Calu3 (cell line): ENCODE measurements at regions not wholly inside any gene's neighbourhood (a gene's known extent, or its start where the extent isn't known, plus 50 kb on each side); places are given as distances from the start of the nearest gene placed in this dataset.

ENCODE experiments used
- BruUV-seq: library from RNA; stranded (reverse); fragments of 400-500 nt; replicated peaks from 2 replicates; lab custom pipeline; 2021; lab: Mats Ljungman, UMichigan
- CTCF ChIA-PET: fragments of 300-600 bp; sonication (Branson Sonifier 250); formaldehyde crosslinking; loops from one replicate; lab custom pipeline; 2022; ENCODE audit warnings: antibody characterized with exemption; lab: Charles Lee
- DNase-seq: peaks from one replicate; pipeline ENCODE4 v3.0.0; 2022
- H3K27ac Mint-ChIP-seq: one replicate; pipeline ENCODE4 v1.8.0; 2022; ENCODE audit warnings: mixed read lengths; ENCODE audit not compliant: unreplicated experiment
- H3K27me3 Mint-ChIP-seq: one replicate; pipeline ENCODE4 v1.8.0; 2022; ENCODE audit warnings: mixed read lengths; ENCODE audit not compliant: unreplicated experiment
- H3K36me3 Mint-ChIP-seq: one replicate; pipeline ENCODE4 v1.8.0; 2022; ENCODE audit warnings: mild to moderate bottlenecking, moderate library complexity, mixed read lengths; ENCODE audit not compliant: insufficient read depth, unreplicated experiment
- H3K4me1 Mint-ChIP-seq: one replicate; pipeline ENCODE4 v1.8.0; 2022; ENCODE audit warnings: mild to moderate bottlenecking, low read depth, mixed read lengths; ENCODE audit not compliant: unreplicated experiment
- H3K4me3 Mint-ChIP-seq: one replicate; pipeline ENCODE4 v1.8.0; 2022; ENCODE audit warnings: mild to moderate bottlenecking, low read depth, moderate library complexity, mixed read lengths; ENCODE audit not compliant: unreplicated experiment
- H3K9me3 Mint-ChIP-seq: one replicate; pipeline ENCODE4 v1.8.0; 2022; ENCODE audit warnings: low read depth, mixed read lengths; ENCODE audit not compliant: unreplicated experiment
- intact Hi-C: fragments of 100-400 bp; cut with micrococcal nuclease; formaldehyde crosslinking; loops from one replicate; pipeline ENCODE4 v1.10.0; 2022; ENCODE audit not compliant: unreplicated experiment
- TF ChIP-seq, protein P1 (sequence below): fragments of 200-600 bp; IDR thresholded peaks from one replicate; pipeline ENCODE4 v1.8.0; 2022; ENCODE audit warnings: antibody characterized with exemption; ENCODE audit not compliant: unreplicated experiment

GRCh38 chr18:28789502-28789901 lies 612.6 kb upstream of the CDH2 start:
- CTCF ChIA-PET = no interaction called here
- intact Hi-C loops = no loop called here
- Mint-ChIP-seq H3K4me1 (peaks cover 58% of the 10 kb centered on the region), H3K4me3 (peak overlapping the region; percentile 49), H3K36me3 (no peaks in the 10 kb centered on the region), H3K27me3 (no peaks in the 10 kb centered on the region), H3K9me3 (no peaks in the 10 kb centered on the region), H3K27ac (peak overlapping the region; percentile 79)
- no peak for DNase-seq
- BruUV-seq = no TSS peak
- TF ChIP-seq, protein P1, sequence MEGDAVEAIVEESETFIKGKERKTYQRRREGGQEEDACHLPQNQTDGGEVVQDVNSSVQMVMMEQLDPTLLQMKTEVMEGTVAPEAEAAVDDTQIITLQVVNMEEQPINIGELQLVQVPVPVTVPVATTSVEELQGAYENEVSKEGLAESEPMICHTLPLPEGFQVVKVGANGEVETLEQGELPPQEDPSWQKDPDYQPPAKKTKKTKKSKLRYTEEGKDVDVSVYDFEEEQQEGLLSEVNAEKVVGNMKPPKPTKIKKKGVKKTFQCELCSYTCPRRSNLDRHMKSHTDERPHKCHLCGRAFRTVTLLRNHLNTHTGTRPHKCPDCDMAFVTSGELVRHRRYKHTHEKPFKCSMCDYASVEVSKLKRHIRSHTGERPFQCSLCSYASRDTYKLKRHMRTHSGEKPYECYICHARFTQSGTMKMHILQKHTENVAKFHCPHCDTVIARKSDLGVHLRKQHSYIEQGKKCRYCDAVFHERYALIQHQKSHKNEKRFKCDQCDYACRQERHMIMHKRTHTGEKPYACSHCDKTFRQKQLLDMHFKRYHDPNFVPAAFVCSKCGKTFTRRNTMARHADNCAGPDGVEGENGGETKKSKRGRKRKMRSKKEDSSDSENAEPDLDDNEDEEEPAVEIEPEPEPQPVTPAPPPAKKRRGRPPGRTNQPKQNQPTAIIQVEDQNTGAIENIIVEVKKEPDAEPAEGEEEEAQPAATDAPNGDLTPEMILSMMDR = no peak

DNA sequence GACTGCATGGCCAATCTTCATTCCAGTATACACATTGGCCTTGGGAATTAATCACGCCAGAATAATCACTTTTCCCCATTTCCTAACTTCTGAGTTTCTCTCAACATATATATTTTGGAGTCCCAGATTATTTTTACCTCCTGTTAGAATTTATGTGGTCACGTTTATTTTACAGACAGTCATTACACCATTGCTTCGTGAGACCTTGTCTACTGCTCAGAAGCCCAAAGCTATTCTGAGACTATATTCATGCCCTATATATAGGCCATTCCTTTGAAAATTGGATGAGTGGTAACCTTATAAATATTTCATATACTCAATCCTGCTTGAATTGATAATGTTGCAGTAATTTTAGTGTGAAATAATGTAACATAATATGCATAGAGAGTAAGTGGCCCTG lies 610.0 kb upstream of the CDH2 start:
- Mint-ChIP-seq H3K36me3 (no peaks in the 10 kb centered on the region), H3K27me3 (no peaks in the 10 kb centered on the region), H3K9me3 (no peaks in the 10 kb centered on the region), H3K4me1 (peaks cover 33% of the 10 kb centered on the region), H3K4me3 (no peak overlapping the region), H3K27ac (no peak overlapping the region)
- intact Hi-C loops = no loop called here
- TF ChIP-seq, protein P1 = no peak
- BruUV-seq = no TSS peak
- CTCF ChIA-PET = no interaction called here
- no peak for DNase-seq

- no peaks in the 10 kb centered on the region for H3K36me3 Mint-ChIP-seq
- no peak for DNase-seq
- intact Hi-C loops = no loop called here
- BruUV-seq = no TSS peak
- no peaks in the 10 kb centered on the region for H3K4me1 Mint-ChIP-seq
- H3K27ac Mint-ChIP-seq = no peak overlapping the region
- CTCF ChIA-PET = no interaction called here
- H3K4me3 Mint-ChIP-seq = no peak overlapping the region
- peaks cover 3% of the 10 kb centered on the region for H3K9me3 Mint-ChIP-seq
- H3K27me3 Mint-ChIP-seq = no peaks in the 10 kb centered on the region
- TF ChIP-seq, protein P1 = no peak
These were observed 604.9 kb upstream of the CDH2 start for GRCh38 chr18:28781616-28782362.

DNA sequence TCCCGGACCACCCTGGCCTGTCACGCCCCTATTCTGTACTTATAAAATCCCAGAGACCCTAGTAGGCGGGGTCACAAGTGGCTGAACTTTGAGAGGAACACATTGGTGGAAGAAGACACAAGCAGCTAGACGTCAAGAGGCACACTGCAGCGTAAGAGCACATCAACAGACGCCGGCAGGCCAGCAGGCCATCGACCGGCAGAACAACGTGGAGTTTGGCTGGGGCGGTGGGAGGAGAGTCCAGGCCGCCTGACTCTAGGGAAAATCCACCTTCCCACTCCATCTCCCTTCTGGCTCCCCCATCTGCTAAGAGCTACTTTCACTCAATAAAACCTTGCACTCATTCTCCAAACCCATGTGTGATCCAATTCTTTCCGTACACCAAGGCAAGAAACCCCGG lies 601.8 kb upstream of the CDH2 start:
- DNase-seq = no peak
- H3K4me1 Mint-ChIP-seq = no peaks in the 10 kb centered on the region
- no TSS peak for BruUV-seq
- CTCF ChIA-PET = no interaction called here
- intact Hi-C loops = no loop called here
- H3K4me3 Mint-ChIP-seq = no peak overlapping the region
- TF ChIP-seq, protein P1 = no peak
- H3K9me3 Mint-ChIP-seq = peaks cover 3% of the 10 kb centered on the region
- no peak overlapping the region for H3K27ac Mint-ChIP-seq
- H3K36me3 Mint-ChIP-seq = no peaks in the 10 kb centered on the region
- no peaks in the 10 kb centered on the region for H3K27me3 Mint-ChIP-seq
